GM19438 (cell line): ENCODE measurements at regions not wholly inside any gene's neighbourhood (a gene's known extent, or its start where the extent isn't known, plus 50 kb on each side); places are given as distances from the start of the nearest gene placed in this dataset.

Experiments
- ATAC-seq: cut with Tn5 transposase; IDR thresholded peaks from one replicate; pipeline ENCODE4 v1.9.1; 2021; ENCODE audit warnings: low read depth; ENCODE audit not compliant: unreplicated experiment

GRCh38 chr12:40551466-40551865 lies 140.8 kb upstream of the CNTN1 start:
- no peak for ATAC-seq

GRCh38 chr12:40552868-40553267 lies 139.4 kb upstream of the CNTN1 start:
- no peak for ATAC-seq

GRCh38 chr12:40557980-40558379 lies 134.3 kb upstream of the CNTN1 start:
- ATAC-seq, result no peak

GRCh38 chr12:40559865-40560264 lies 132.4 kb upstream of the CNTN1 start:
- ATAC-seq, result no peak

GRCh38 chr12:40560848-40561247 lies 131.4 kb upstream of the CNTN1 start:
- peak; percentile 46 for ATAC-seq

- peak; percentile 49 for ATAC-seq
Observed at GRCh38 chr12:40561395-40561966, 130.8 kb upstream of the CNTN1 start.

GRCh38 chr12:40565029-40565633 lies 127.1 kb upstream of the CNTN1 start:
- no peak for ATAC-seq

- ATAC-seq, result no peak
Observed at GRCh38 chr12:40566271-40566670, 126.0 kb upstream of the CNTN1 start.

- ATAC-seq, result no peak
Observed at GRCh38 chr12:40569626-40570179, 122.5 kb upstream of the CNTN1 start.

- ATAC-seq, result no peak
Observed at GRCh38 chr12:40573024-40573423, 119.2 kb upstream of the CNTN1 start.

GRCh38 chr12:40575987-40576386 lies 116.3 kb upstream of the CNTN1 start:
- no peak for ATAC-seq

- no peak for ATAC-seq
Observed at GRCh38 chr12:40577834-40578233, 114.4 kb upstream of the CNTN1 start.

GRCh38 chr12:40579687-40580086 lies 112.6 kb upstream of the CNTN1 start:
- ATAC-seq, result no peak

- ATAC-seq, result no peak
Observed at GRCh38 chr12:40580346-40580745, 111.9 kb upstream of the CNTN1 start.

GRCh38 chr12:40581889-40582288 lies 110.3 kb upstream of the CNTN1 start:
- ATAC-seq, result no peak

- ATAC-seq, result no peak
Observed at GRCh38 chr12:40583743-40584142, 108.5 kb upstream of the CNTN1 start.

- ATAC-seq, result no peak
Observed at GRCh38 chr12:40584763-40585162, 107.5 kb upstream of the CNTN1 start.

GRCh38 chr12:40586823-40587222 lies 105.4 kb upstream of the CNTN1 start:
- no peak for ATAC-seq

- no peak for ATAC-seq
Observed at GRCh38 chr12:40587421-40587820, 104.8 kb upstream of the CNTN1 start.

GRCh38 chr12:40587970-40588369 lies 104.3 kb upstream of the CNTN1 start:
- no peak for ATAC-seq

- no peak for ATAC-seq
Observed at GRCh38 chr12:40597133-40597532, 95.1 kb upstream of the CNTN1 start.

- ATAC-seq, result no peak
Observed at GRCh38 chr12:40598073-40598472, 94.2 kb upstream of the CNTN1 start.
